Kidney capillary endothelial cell (primary cell): ENCODE measurements at regions not wholly inside any gene's neighbourhood (a gene's known extent, or its start where the extent isn't known, plus 50 kb on each side); places are given as distances from the start of the nearest gene placed in this dataset.
A peak's percentile ranks its signal among the peaks of the same experiment; 100 is the strongest.

Experiments
- DNase-seq: peaks from one replicate; pipeline ENCODE4 v3.0.0-alpha.2; 2018; ENCODE audit warnings: low spot score

GRCh38 chr11:69971741-69972140 lies 106.4 kb upstream of the ANO1 start:
- DNase-seq, result no peak

GRCh38 chr11:69972351-69972802 lies 105.7 kb upstream of the ANO1 start:
- DNase-seq, result peak; percentile 71

GRCh38 chr11:69974528-69974927 lies 103.6 kb upstream of the ANO1 start:
- DNase-seq, result no peak

GRCh38 chr11:69975822-69976221 lies 102.3 kb upstream of the ANO1 start:
- DNase-seq, result no peak

- DNase-seq, result no peak
Observed at GRCh38 chr11:69976794-69977193, 101.3 kb upstream of the ANO1 start.

GRCh38 chr11:69977951-69978350 lies 100.2 kb upstream of the ANO1 start:
- DNase-seq, result no peak

GRCh38 chr11:69978841-69979614 lies 99.1 kb upstream of the ANO1 start:
- DNase-seq, result peak; percentile 75

- DNase-seq, result no peak
Observed at GRCh38 chr11:69979632-69980031, 98.5 kb upstream of the ANO1 start.

- no peak for DNase-seq
Observed at GRCh38 chr11:69981119-69981784, 96.9 kb upstream of the ANO1 start.

- no peak for DNase-seq
Observed at GRCh38 chr11:69982690-69983570, 95.2 kb upstream of the ANO1 start.

- no peak for DNase-seq
Observed at GRCh38 chr11:69983571-69983877, 94.6 kb upstream of the ANO1 start.

- no peak for DNase-seq
Observed at GRCh38 chr11:69983897-69984438, 94.1 kb upstream of the ANO1 start.

- no peak for DNase-seq
Observed at GRCh38 chr11:69984457-69985261, 93.5 kb upstream of the ANO1 start.

GRCh38 chr11:69985331-69985640 lies 92.8 kb upstream of the ANO1 start:
- DNase-seq, result no peak

GRCh38 chr11:69985641-69986439 lies 92.3 kb upstream of the ANO1 start:
- no peak for DNase-seq

- no peak for DNase-seq
Observed at GRCh38 chr11:69986440-69986787, 91.7 kb upstream of the ANO1 start.

- no peak for DNase-seq
Observed at GRCh38 chr11:69986830-69987229, 91.3 kb upstream of the ANO1 start.

- no peak for DNase-seq
Observed at GRCh38 chr11:69992026-69992425, 86.1 kb upstream of the ANO1 start.

GRCh38 chr11:69992943-69993694 lies 85.0 kb upstream of the ANO1 start:
- no peak for DNase-seq

GRCh38 chr11:69994810-69995209 lies 83.3 kb upstream of the ANO1 start:
- no peak for DNase-seq
